ENCODE measurements at regions not wholly inside any gene's neighbourhood (a gene's known extent, or its start where the extent isn't known, plus 50 kb on each side); places are given as distances from the start of the nearest gene placed in this dataset.

DNA sequence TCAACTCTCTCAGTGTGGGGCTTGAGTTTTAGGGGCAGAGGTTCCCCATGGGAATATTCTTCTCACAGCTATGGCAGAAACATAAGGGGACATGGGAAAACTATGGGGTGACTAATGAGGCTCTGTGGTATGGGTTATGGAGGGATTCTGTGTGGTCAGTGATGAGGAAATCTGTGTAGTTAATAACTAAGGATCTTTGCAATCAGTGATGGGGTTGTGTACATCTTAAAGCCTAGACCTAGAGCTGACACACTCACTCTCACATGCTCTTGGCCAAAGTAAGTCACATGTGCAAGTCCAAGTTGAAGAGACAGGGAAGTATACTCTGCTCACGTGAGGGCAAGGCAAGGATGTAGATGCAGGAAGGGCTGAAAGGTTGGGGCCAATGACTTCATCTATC, 86.4 kb upstream of the UXT start:
- TF ChIP-seq CTCF (IDR thresholded peaks at IDR 0.05; ENCODE audit: low read depth, low read length, missing input control) (no peak), SP1 (IDR thresholded peaks at IDR 0.05) (no peak), HNF4G (IDR thresholded peaks at IDR 0.05) (no peak), JUND (IDR thresholded peaks at IDR 0.05) (no peak)
- TF ChIP-seq, protein P1, sequence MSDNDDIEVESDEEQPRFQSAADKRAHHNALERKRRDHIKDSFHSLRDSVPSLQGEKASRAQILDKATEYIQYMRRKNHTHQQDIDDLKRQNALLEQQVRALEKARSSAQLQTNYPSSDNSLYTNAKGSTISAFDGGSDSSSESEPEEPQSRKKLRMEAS (IDR thresholded peaks at IDR 0.05), result no peak
